ENCODE measurements at regions not wholly inside any gene's neighbourhood (a gene's known extent, or its start where the extent isn't known, plus 50 kb on each side); places are given as distances from the start of the nearest gene placed in this dataset.

GRCh38 chr15:39078026-39078425 lies 502.9 kb upstream of the THBS1 start:
- no peaks in the 10 kb centered on the region for H3K9me3 ChIP-seq
- intact Hi-C loops (cut with DNase I; ENCODE audit: low total_unique reads) = no loop called here
- no peak overlapping the region for H3K4me3 ChIP-seq
- no peaks in the 10 kb centered on the region for H3K36me3 ChIP-seq
- no peak for TF ChIP-seq CTCF (IDR thresholded peaks at IDR 0.05)
- H3K27me3 ChIP-seq = no peaks in the 10 kb centered on the region
- no peak for DNase-seq
- H3K4me1 ChIP-seq = peaks cover 0 to 5% (median 0%) of the 10 kb centered on the region in 4 donors
- H3K27ac ChIP-seq = no peak overlapping the region

GRCh38 chr15:39079296-39079847 lies 501.5 kb upstream of the THBS1 start:
- DNase-seq = no peak
- H3K4me3 ChIP-seq = no peak overlapping the region
- H3K27ac ChIP-seq = no peak overlapping the region
- H3K4me1 ChIP-seq = peaks cover 0 to 5% (median 0%) of the 10 kb centered on the region in 4 donors
- H3K9me3 ChIP-seq = no peaks in the 10 kb centered on the region
- intact Hi-C loops (cut with DNase I; ENCODE audit: low total_unique reads) = no loop called here
- no peak for TF ChIP-seq CTCF (IDR thresholded peaks at IDR 0.05)
- no peaks in the 10 kb centered on the region for H3K27me3 ChIP-seq
- H3K36me3 ChIP-seq = no peaks in the 10 kb centered on the region

- Histone ChIP-seq H3K27ac (no peak overlapping the region), H3K27me3 (no peaks in the 10 kb centered on the region), H3K9me3 (no peaks in the 10 kb centered on the region), H3K4me3 (no peak overlapping the region), H3K36me3 (no peaks in the 10 kb centered on the region), H3K4me1 (no peaks in the 10 kb centered on the region)
- intact Hi-C loops (cut with DNase I; ENCODE audit: low total_unique reads) = no loop called here
- no peak for DNase-seq
- TF ChIP-seq CTCF (IDR thresholded peaks at IDR 0.05) = no peak
Measured at GRCh38 chr15:39083213-39083612, 497.7 kb upstream of the THBS1 start.

GRCh38 chr15:39084674-39085530 lies 496.0 kb upstream of the THBS1 start:
- no peaks in the 10 kb centered on the region for H3K9me3 ChIP-seq
- no peak for DNase-seq
- no peaks in the 10 kb centered on the region for H3K36me3 ChIP-seq
- H3K4me3 ChIP-seq = no peak overlapping the region
- intact Hi-C loops (cut with DNase I; ENCODE audit: low total_unique reads) = no loop called here
- H3K4me1 ChIP-seq = no peaks in the 10 kb centered on the region
- TF ChIP-seq CTCF (IDR thresholded peaks at IDR 0.05) = no peak
- H3K27me3 ChIP-seq = no peaks in the 10 kb centered on the region
- no peak overlapping the region for H3K27ac ChIP-seq

- no peak for DNase-seq
- no peak overlapping the region for H3K4me3 ChIP-seq
- no peak for TF ChIP-seq CTCF (IDR thresholded peaks at IDR 0.05)
- no peaks in the 10 kb centered on the region for H3K36me3 ChIP-seq
- no peaks in the 10 kb centered on the region for H3K4me1 ChIP-seq
- intact Hi-C loops (cut with DNase I; ENCODE audit: low total_unique reads) = no loop called here
- H3K27ac ChIP-seq = no peak overlapping the region
- no peaks in the 10 kb centered on the region for H3K9me3 ChIP-seq
- H3K27me3 ChIP-seq = no peaks in the 10 kb centered on the region
Measured at GRCh38 chr15:39086641-39087040, 494.2 kb upstream of the THBS1 start.
